ENCODE measurements at regions not wholly inside any gene's neighbourhood (a gene's known extent, or its start where the extent isn't known, plus 50 kb on each side); places are given as distances from the start of the nearest gene placed in this dataset.

DNA sequence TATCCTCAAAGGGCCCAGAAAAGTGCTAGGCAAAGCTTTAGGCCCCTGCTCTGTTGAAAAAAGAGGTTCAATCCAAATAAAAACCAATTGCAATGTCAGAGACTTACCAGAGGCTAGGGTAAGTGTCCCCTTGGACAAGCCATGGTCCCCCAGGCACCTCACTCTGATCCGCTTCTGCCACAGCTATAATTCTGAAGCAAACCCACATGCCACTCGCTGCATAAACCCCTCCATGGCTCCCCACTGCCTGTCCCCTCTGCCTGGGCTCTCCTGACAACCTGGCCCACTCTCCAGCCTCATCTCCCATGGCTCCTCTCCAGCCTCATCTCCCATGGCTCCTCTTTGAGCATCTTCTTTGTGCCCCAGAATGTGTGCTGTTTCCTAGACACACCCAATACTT, 169.6 kb upstream of the TLE3 start (continued):
- TF ChIP-seq MTA3 (IDR thresholded peaks at IDR 0.05; ENCODE audit: borderline replicate concordance, low read length) (no peak), SIN3A (IDR thresholded peaks at IDR 0.05; ENCODE audit: low read depth, low read length) (no peak), TAF1 (IDR thresholded peaks at IDR 0.05; ENCODE audit: borderline replicate concordance, low read depth, low read length) (no peak), SMAD1 (IDR thresholded peaks at IDR 0.05; ENCODE audit: low read depth, partially characterized antibody) (no peak), IRF4 (IDR thresholded peaks at IDR 0.05; ENCODE audit: low read depth, low read length) (no peak), RFX5 (IDR thresholded peaks at IDR 0.05; ENCODE audit: low read depth, low read length) (no peak), MEF2B (IDR thresholded peaks at IDR 0.05; ENCODE audit: partially characterized antibody, poor library complexity, severe bottlenecking) (no peak), SP1 (IDR thresholded peaks at IDR 0.05; ENCODE audit: low read depth, low read length) (no peak)
- TF ChIP-seq, protein P1, sequence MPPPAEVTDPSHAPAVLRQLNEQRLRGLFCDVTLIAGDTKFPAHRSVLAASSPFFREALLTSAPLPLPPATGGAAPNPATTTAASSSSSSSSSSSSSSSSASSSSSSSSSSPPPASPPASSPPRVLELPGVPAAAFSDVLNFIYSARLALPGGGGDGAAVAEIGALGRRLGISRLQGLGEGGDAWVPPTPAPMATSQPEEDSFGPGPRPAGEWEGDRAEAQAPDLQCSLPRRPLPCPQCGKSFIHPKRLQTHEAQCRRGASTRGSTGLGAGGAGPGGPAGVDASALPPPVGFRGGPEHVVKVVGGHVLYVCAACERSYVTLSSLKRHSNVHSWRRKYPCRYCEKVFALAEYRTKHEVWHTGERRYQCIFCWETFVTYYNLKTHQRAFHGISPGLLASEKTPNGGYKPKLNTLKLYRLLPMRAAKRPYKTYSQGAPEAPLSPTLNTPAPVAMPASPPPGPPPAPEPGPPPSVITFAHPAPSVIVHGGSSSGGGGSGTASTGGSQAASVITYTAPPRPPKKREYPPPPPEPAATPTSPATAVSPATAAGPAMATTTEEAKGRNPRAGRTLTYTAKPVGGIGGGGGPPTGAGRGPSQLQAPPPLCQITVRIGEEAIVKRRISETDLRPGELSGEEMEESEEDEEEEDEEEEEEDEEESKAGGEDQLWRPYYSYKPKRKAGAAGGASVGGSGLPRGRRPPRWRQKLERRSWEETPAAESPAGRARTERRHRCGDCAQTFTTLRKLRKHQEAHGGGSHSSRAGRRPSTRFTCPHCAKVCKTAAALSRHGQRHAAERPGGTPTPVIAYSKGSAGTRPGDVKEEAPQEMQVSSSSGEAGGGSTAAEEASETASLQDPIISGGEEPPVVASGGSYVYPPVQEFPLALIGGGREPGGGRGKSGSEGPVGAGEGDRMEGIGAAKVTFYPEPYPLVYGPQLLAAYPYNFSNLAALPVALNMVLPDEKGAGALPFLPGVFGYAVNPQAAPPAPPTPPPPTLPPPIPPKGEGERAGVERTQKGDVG (CRISPR knock-in tag; IDR thresholded peaks at IDR 0.05), result no peak
- TF ChIP-seq, protein P2, sequence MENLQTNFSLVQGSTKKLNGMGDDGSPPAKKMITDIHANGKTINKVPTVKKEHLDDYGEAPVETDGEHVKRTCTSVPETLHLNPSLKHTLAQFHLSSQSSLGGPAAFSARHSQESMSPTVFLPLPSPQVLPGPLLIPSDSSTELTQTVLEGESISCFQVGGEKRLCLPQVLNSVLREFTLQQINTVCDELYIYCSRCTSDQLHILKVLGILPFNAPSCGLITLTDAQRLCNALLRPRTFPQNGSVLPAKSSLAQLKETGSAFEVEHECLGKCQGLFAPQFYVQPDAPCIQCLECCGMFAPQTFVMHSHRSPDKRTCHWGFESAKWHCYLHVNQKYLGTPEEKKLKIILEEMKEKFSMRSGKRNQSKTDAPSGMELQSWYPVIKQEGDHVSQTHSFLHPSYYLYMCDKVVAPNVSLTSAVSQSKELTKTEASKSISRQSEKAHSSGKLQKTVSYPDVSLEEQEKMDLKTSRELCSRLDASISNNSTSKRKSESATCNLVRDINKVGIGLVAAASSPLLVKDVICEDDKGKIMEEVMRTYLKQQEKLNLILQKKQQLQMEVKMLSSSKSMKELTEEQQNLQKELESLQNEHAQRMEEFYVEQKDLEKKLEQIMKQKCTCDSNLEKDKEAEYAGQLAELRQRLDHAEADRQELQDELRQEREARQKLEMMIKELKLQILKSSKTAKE (IDR thresholded peaks at IDR 0.05; ENCODE audit: low read depth, poor library complexity, severe bottlenecking), result no peak
- TF ChIP-seq, protein P3, sequence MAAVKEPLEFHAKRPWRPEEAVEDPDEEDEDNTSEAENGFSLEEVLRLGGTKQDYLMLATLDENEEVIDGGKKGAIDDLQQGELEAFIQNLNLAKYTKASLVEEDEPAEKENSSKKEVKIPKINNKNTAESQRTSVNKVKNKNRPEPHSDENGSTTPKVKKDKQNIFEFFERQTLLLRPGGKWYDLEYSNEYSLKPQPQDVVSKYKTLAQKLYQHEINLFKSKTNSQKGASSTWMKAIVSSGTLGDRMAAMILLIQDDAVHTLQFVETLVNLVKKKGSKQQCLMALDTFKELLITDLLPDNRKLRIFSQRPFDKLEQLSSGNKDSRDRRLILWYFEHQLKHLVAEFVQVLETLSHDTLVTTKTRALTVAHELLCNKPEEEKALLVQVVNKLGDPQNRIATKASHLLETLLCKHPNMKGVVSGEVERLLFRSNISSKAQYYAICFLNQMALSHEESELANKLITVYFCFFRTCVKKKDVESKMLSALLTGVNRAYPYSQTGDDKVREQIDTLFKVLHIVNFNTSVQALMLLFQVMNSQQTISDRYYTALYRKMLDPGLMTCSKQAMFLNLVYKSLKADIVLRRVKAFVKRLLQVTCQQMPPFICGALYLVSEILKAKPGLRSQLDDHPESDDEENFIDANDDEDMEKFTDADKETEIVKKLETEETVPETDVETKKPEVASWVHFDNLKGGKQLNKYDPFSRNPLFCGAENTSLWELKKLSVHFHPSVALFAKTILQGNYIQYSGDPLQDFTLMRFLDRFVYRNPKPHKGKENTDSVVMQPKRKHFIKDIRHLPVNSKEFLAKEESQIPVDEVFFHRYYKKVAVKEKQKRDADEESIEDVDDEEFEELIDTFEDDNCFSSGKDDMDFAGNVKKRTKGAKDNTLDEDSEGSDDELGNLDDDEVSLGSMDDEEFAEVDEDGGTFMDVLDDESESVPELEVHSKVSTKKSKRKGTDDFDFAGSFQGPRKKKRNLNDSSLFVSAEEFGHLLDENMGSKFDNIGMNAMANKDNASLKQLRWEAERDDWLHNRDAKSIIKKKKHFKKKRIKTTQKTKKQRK (IDR thresholded peaks at IDR 0.05; ENCODE audit: low read depth, low read length), result no peak
